Karpas-422 (cell line): ENCODE measurements at regions not wholly inside any gene's neighbourhood (a gene's known extent, or its start where the extent isn't known, plus 50 kb on each side); places are given as distances from the start of the nearest gene placed in this dataset.
"Not testable (repeated sequence)": the region's sequence is repeated elsewhere in the genome, so short reads cannot be mapped to it uniquely, and the experiment has no call there.

Experiments
- DNase-seq: peaks from one replicate; pipeline ENCODE4 v3.0.0-alpha.2; 2015
- H2AFZ ChIP-seq: fragments of 200-600 bp; sonication (generic); 2 replicates; pipeline ENCODE4 v1.6.1; 2014; ENCODE audit warnings: antibody characterized with exemption, low read length, mixed read lengths
- H3K27ac ChIP-seq: fragments of 200-600 bp; sonication (generic); 2 replicates; pipeline ENCODE4 v1.5.1; 2014; ENCODE audit warnings: mild to moderate bottlenecking, low read length, moderate library complexity
- H3K27me3 ChIP-seq: fragments of 200-600 bp; sonication (generic); 2 replicates; pipeline ENCODE4 v1.6.1; 2014; ENCODE audit warnings: low read length, mixed read lengths
- H3K36me3 ChIP-seq: fragments of 200-600 bp; sonication (generic); 2 replicates; pipeline ENCODE4 v1.6.1; 2014; ENCODE audit warnings: low read length, mixed read lengths; ENCODE audit not compliant: insufficient read depth
- H3K4me1 ChIP-seq: fragments of 200-600 bp; sonication (generic); 2 replicates; pipeline ENCODE4 v1.6.1; 2014; ENCODE audit warnings: mild to moderate bottlenecking, low read length, mixed read lengths
- H3K4me2 ChIP-seq: fragments of 200-600 bp; sonication (generic); 2 replicates; pipeline ENCODE4 v1.6.1; 2014; ENCODE audit warnings: low read length, low read depth, mild to moderate bottlenecking; ENCODE audit not compliant: poor library complexity, severe bottlenecking
- H3K4me3 ChIP-seq: fragments of 200-600 bp; sonication (generic); 2 replicates; pipeline ENCODE4 v1.5.1; 2014; ENCODE audit warnings: mild to moderate bottlenecking, antibody characterized with exemption, low read length, mixed read lengths
- H3K79me2 ChIP-seq: fragments of 200-600 bp; sonication (generic); 2 replicates; pipeline ENCODE4 v1.6.1; 2014; ENCODE audit warnings: mild to moderate bottlenecking, low read length, mixed read lengths
- H3K9ac ChIP-seq: fragments of 200-600 bp; sonication (generic); 2 replicates; pipeline ENCODE4 v1.6.0; 2014; ENCODE audit warnings: low read length
- H3K9me2 ChIP-seq: fragments of 200-600 bp; sonication (generic), shearing (Covaris generic); replicated peaks from 2 replicates; pipeline ENCODE4 v1.6.0; 2014; ENCODE audit warnings: mild to moderate bottlenecking, low read length, moderate library complexity; ENCODE audit not compliant: insufficient read depth
- H3K9me3 ChIP-seq: fragments of 300-700, 200-600 bp; sonication (generic); 2 replicates; pipeline ENCODE4 v1.6.1; 2014; ENCODE audit warnings: low read length, mixed read lengths
- H4K20me1 ChIP-seq: fragments of 200-600 bp; sonication (generic); 2 replicates; pipeline ENCODE4 v1.6.1; 2014; ENCODE audit warnings: mild to moderate bottlenecking, antibody characterized with exemption, low read length, low read depth; ENCODE audit not compliant: insufficient read depth

- no peaks in the 10 kb centered on the region for H3K9me3 ChIP-seq
- DNase-seq, result no peak
- no peak overlapping the region for H3K9ac ChIP-seq
- H3K4me3 ChIP-seq, result no peak overlapping the region
- no peak overlapping the region for H2AFZ ChIP-seq
- no peaks in the 10 kb centered on the region for H3K36me3 ChIP-seq
- H3K4me1 ChIP-seq, result no peaks in the 10 kb centered on the region
- H3K4me2 ChIP-seq, result no peak overlapping the region
- H4K20me1 ChIP-seq, result no peaks in the 10 kb centered on the region
- H3K9me2 ChIP-seq, result no peaks in the 10 kb centered on the region
- no peaks in the 10 kb centered on the region for H3K79me2 ChIP-seq
- H3K27ac ChIP-seq, result no peak overlapping the region
- H3K27me3 ChIP-seq, result no peaks in the 10 kb centered on the region
These were observed 385.6 kb downstream of the IRS2 start for GRCh38 chr13:109400624-109401257.

- no peak overlapping the region for H3K9ac ChIP-seq
- H3K27me3 ChIP-seq, result no peaks in the 10 kb centered on the region
- H3K4me1 ChIP-seq, result no peaks in the 10 kb centered on the region
- H3K9me3 ChIP-seq, result no peaks in the 10 kb centered on the region
- H3K36me3 ChIP-seq, result no peaks in the 10 kb centered on the region
- H4K20me1 ChIP-seq, result no peaks in the 10 kb centered on the region
- no peak overlapping the region for H3K4me2 ChIP-seq
- H3K79me2 ChIP-seq, result no peaks in the 10 kb centered on the region
- no peak for DNase-seq
- no peaks in the 10 kb centered on the region for H3K9me2 ChIP-seq
- no peak overlapping the region for H3K4me3 ChIP-seq
- no peak overlapping the region for H2AFZ ChIP-seq
- no peak overlapping the region for H3K27ac ChIP-seq
These were observed 386.2 kb downstream of the IRS2 start for GRCh38 chr13:109400209-109400608.

- H3K27ac ChIP-seq, H3K36me3 ChIP-seq, H4K20me1 ChIP-seq, H3K4me1 ChIP-seq, H3K9me3 ChIP-seq, H3K9ac ChIP-seq, H3K4me2 ChIP-seq, H3K4me3 ChIP-seq, H3K79me2 ChIP-seq, H3K27me3 ChIP-seq, H2AFZ ChIP-seq, DNase-seq, H3K9me2 ChIP-seq: not testable (repeated sequence)
These were observed 388.3 kb downstream of the IRS2 start for GRCh38 chr13:109398071-109398470.

GRCh38 chr13:109397285-109397684 is 389.1 kb downstream of the IRS2 start:
- Histone ChIP-seq H3K27ac (no peak overlapping the region), H4K20me1 (no peaks in the 10 kb centered on the region)

GRCh38 chr13:109396266-109396665 is 390.1 kb downstream of the IRS2 start:
- Histone ChIP-seq H3K4me3 (no peak overlapping the region), H3K9me2 (no peaks in the 10 kb centered on the region), H3K27me3 (no peaks in the 10 kb centered on the region), H3K4me2 (no peak overlapping the region), H3K9me3 (no peaks in the 10 kb centered on the region), H3K79me2 (no peaks in the 10 kb centered on the region), H4K20me1 (no peaks in the 10 kb centered on the region), H3K9ac (no peak overlapping the region), H3K36me3 (no peaks in the 10 kb centered on the region), H3K27ac (no peak overlapping the region), H3K4me1 (no peaks in the 10 kb centered on the region), H2AFZ (no peak overlapping the region)
- no peak for DNase-seq

More at GRCh38 chr13:109397285-109397684, 389.1 kb downstream of the IRS2 start:
- no peaks in the 10 kb centered on the region for H3K4me1 ChIP-seq
- no peak overlapping the region for H3K4me2 ChIP-seq
- H3K27me3 ChIP-seq, result no peaks in the 10 kb centered on the region
- DNase-seq, result no peak
- no peaks in the 10 kb centered on the region for H3K36me3 ChIP-seq
- H3K79me2 ChIP-seq, result no peaks in the 10 kb centered on the region
- no peaks in the 10 kb centered on the region for H3K9me2 ChIP-seq
- no peak overlapping the region for H2AFZ ChIP-seq
- H3K9ac ChIP-seq, result no peak overlapping the region
- H3K4me3 ChIP-seq, result no peak overlapping the region
- no peaks in the 10 kb centered on the region for H3K9me3 ChIP-seq

GRCh38 chr13:109395014-109395413 is 391.4 kb downstream of the IRS2 start:
- Histone ChIP-seq H3K4me3 (no peak overlapping the region), H3K27me3 (no peaks in the 10 kb centered on the region), H3K4me2 (no peak overlapping the region), H3K36me3 (no peaks in the 10 kb centered on the region), H2AFZ (no peak overlapping the region), H3K79me2 (no peaks in the 10 kb centered on the region), H3K27ac (no peak overlapping the region), H3K9ac (no peak overlapping the region), H4K20me1 (no peaks in the 10 kb centered on the region), H3K9me3 (no peaks in the 10 kb centered on the region), H3K4me1 (no peaks in the 10 kb centered on the region), H3K9me2 (no peaks in the 10 kb centered on the region)
- no peak for DNase-seq

- Histone ChIP-seq H3K9ac (no peak overlapping the region), H3K4me2 (no peak overlapping the region), H3K27ac (no peak overlapping the region), H3K4me1 (no peaks in the 10 kb centered on the region), H3K9me2 (no peaks in the 10 kb centered on the region), H3K9me3 (no peaks in the 10 kb centered on the region), H2AFZ (no peak overlapping the region), H3K79me2 (no peaks in the 10 kb centered on the region), H3K4me3 (no peak overlapping the region), H3K36me3 (no peaks in the 10 kb centered on the region), H3K27me3 (no peaks in the 10 kb centered on the region), H4K20me1 (no peaks in the 10 kb centered on the region)
- no peak for DNase-seq
These were observed 391.9 kb downstream of the IRS2 start for GRCh38 chr13:109394311-109394988.

- no peak for DNase-seq
- Histone ChIP-seq H3K36me3 (no peaks in the 10 kb centered on the region), H3K4me1 (no peaks in the 10 kb centered on the region), H3K9me2 (no peaks in the 10 kb centered on the region), H2AFZ (no peak overlapping the region), H3K79me2 (no peaks in the 10 kb centered on the region), H4K20me1 (no peaks in the 10 kb centered on the region), H3K9ac (no peak overlapping the region), H3K4me2 (no peak overlapping the region), H3K9me3 (no peaks in the 10 kb centered on the region), H3K27ac (no peak overlapping the region), H3K27me3 (no peaks in the 10 kb centered on the region), H3K4me3 (no peak overlapping the region)
These were observed 393.3 kb downstream of the IRS2 start for GRCh38 chr13:109393045-109393444.
